Kidney (tissue), 13 donors: ENCODE measurements at regions not wholly inside any gene's neighbourhood (a gene's known extent, or its start where the extent isn't known, plus 50 kb on each side); places are given as distances from the start of the nearest gene placed in this dataset.
A peak's percentile ranks its signal among the peaks of the same experiment; 100 is the strongest.
"Not testable (repeated sequence)": the region's sequence is repeated elsewhere in the genome, so short reads cannot be mapped to it uniquely, and the experiment has no call there.

Experiments used
- DNase-seq, 5 donors: peaks; one replicate each; pipeline ENCODE4 v3.0.0-alpha.2; 2013 to 2020
- FAIRE-seq: peaks from 2 replicates; lab custom pipeline; 2012; peaks lifted over from hg19 to GRCh38; lab: Jason Lieb, UNC
- H3K27ac ChIP-seq, 2 donors: one replicate each; pipeline ENCODE4 v1.7.0; 2013; ENCODE audit warnings: low read depth in 2 of 2, low read length in 2 of 2, inconsistent platforms in 1 of 2
- H3K27me3 ChIP-seq: one replicate; pipeline ENCODE4 v1.7.1; 2013; ENCODE audit warnings: low read length, inconsistent platforms; ENCODE audit not compliant: control insufficient read depth, insufficient read depth
- H3K36me3 ChIP-seq, 3 donors: one replicate each; pipeline versions ENCODE4 v1.7.0 to v1.7.1; 2013; ENCODE audit warnings: low read length in 3 of 3, control low read depth in 1 of 3, inconsistent platforms in 1 of 3; ENCODE audit not compliant: insufficient read depth in 3 of 3, control insufficient read depth in 2 of 3
- H3K4me1 ChIP-seq, 3 donors: one replicate each; pipeline versions ENCODE4 v1.7.0 to v1.7.1; 2013; ENCODE audit warnings: low read length in 3 of 3, inconsistent platforms in 1 of 3, low read depth in 1 of 3; ENCODE audit not compliant: control insufficient read depth in 2 of 3, insufficient read depth in 2 of 3
- H3K4me3 ChIP-seq, 3 donors: one replicate each; pipeline versions ENCODE4 v1.7.0 to v1.8.1; 2013; ENCODE audit warnings: low read length in 3 of 3, control low read depth in 1 of 3, inconsistent platforms in 1 of 3
- H3K9ac ChIP-seq, 3 donors: one replicate each; pipeline versions ENCODE4 v1.7.0 to v1.7.1; 2013; ENCODE audit warnings: low read length in 3 of 3, control low read depth in 1 of 3, inconsistent platforms in 1 of 3
- H3K9me3 ChIP-seq, 3 donors: one replicate each; pipeline versions ENCODE4 v1.7.0 to v1.7.1; 2013; ENCODE audit warnings: low read length in 3 of 3, control low read depth in 1 of 3, inconsistent platforms in 1 of 3; ENCODE audit not compliant: control insufficient read depth in 2 of 3, insufficient read depth in 1 of 3
- CTCF ChIP-seq: IDR thresholded peaks from 3 replicates; pipeline ENCODE4 v1.5.1; 2012; ENCODE audit warnings: mild to moderate bottlenecking, moderate library complexity, borderline replicate concordance; ENCODE audit not compliant: insufficient read depth; ENCODE audit errors: extremely low read depth
- intact Hi-C: fragments of 100-400 bp; cut with DNase I; formaldehyde crosslinking; loops from one replicate; pipeline ENCODE4 v1.11.1; 2022
- donor health status: control.
- donor health status: control.
- donor health status: control.
- donor health status: control.
- donor health status: control.
- donor health status: DM: yes; HTN: yes; CAD: no.
- donor health status: Normal renal cell carcinoma (clear cell type).

- FAIRE-seq = no peak
- no peaks in the 10 kb centered on the region for H3K27me3 ChIP-seq
- DNase-seq = no peak
- H3K27ac ChIP-seq = peak overlapping the region in 1 of 2 donors; percentile 61
- no peaks in the 10 kb centered on the region for H3K36me3 ChIP-seq
- H3K9ac ChIP-seq = no peak overlapping the region
- no peak overlapping the region for H3K4me3 ChIP-seq
- H3K4me1 ChIP-seq = peaks cover 0 to 22% (median 6%) of the 10 kb centered on the region in 3 donors
- H3K9me3 ChIP-seq = no peaks in the 10 kb centered on the region
- intact Hi-C loops = no loop called here
- TF ChIP-seq CTCF = no peak
Observed at GRCh38 chr15:62513893-62514292, 348.8 kb upstream of the C2CD4B start.

- Histone ChIP-seq H3K9me3 (no peaks in the 10 kb centered on the region), H3K9ac (no peak overlapping the region), H3K27ac (no peak overlapping the region), H3K4me1 (peaks cover 0 to 19% (median 6%) of the 10 kb centered on the region in 3 donors), H3K4me3 (no peak overlapping the region), H3K36me3 (no peaks in the 10 kb centered on the region), H3K27me3 (no peaks in the 10 kb centered on the region)
- no peak for TF ChIP-seq CTCF
- DNase-seq (no peak), FAIRE-seq (no peak)
- intact Hi-C loops = no loop called here
Observed at GRCh38 chr15:62515696-62516395, 350.8 kb upstream of the C2CD4B start.

- no peak for FAIRE-seq
- H3K4me1 ChIP-seq = peaks cover 0 to 15% (median 6%) of the 10 kb centered on the region in 3 donors
Observed at GRCh38 chr15:62517541-62517940, 352.5 kb upstream of the C2CD4B start.

GRCh38 chr15:62518666-62519065 is 353.6 kb upstream of the C2CD4B start:
- H3K9ac ChIP-seq, FAIRE-seq, H3K9me3 ChIP-seq: not testable (repeated sequence)

More at GRCh38 chr15:62517541-62517940, 352.5 kb upstream of the C2CD4B start:
- DNase-seq = no peak
- Histone ChIP-seq H3K36me3 (no peaks in the 10 kb centered on the region), H3K4me3 (no peak overlapping the region), H3K27ac (no peak overlapping the region), H3K27me3 (no peaks in the 10 kb centered on the region), H3K9me3 (no peaks in the 10 kb centered on the region), H3K9ac (no peak overlapping the region)
- intact Hi-C loops = no loop called here
- no peak for TF ChIP-seq CTCF

More at GRCh38 chr15:62518666-62519065, 353.6 kb upstream of the C2CD4B start:
- H3K36me3 ChIP-seq, H3K4me3 ChIP-seq, H3K27me3 ChIP-seq, intact Hi-C loops, H3K4me1 ChIP-seq, H3K27ac ChIP-seq, DNase-seq: not testable (repeated sequence)
